ENCODE measurements at regions not wholly inside any gene's neighbourhood (a gene's known extent, or its start where the extent isn't known, plus 50 kb on each side); places are given as distances from the start of the nearest gene placed in this dataset.

DNA sequence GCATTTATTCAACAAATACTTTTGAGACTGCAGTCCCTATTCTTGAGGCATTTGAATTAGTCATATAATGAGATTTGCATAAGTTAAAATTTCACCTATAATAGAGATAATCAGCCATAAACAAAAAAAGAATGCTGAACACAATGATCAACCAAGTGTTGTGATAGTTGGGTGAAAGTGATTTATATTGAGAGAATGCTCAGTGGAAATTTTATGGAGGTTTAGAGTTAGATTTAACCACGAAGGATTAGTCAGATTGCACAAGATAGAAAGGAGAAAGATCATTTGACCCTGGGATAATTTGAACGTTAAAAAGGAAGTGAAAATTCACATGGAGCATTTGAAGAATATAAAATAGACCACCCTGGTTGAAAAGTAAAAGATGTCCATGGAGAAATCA lies 356.2 kb downstream of the NPR3 start:
- H3K36me3 Mint-ChIP-seq: no peaks in the 10 kb centered on the region
- ChIA-PET POLR2A (no interaction called here), CTCF (no interaction called here)
- H3K9me3 Mint-ChIP-seq: no peaks in the 10 kb centered on the region
- H3K27ac Mint-ChIP-seq: no peak overlapping the region
- no peaks in the 10 kb centered on the region for H3K4me1 Mint-ChIP-seq (ENCODE audit: low read depth)
- no peaks in the 10 kb centered on the region for H3K27me3 Mint-ChIP-seq
- no peak overlapping the region for H3K4me3 Mint-ChIP-seq
- intact Hi-C loops (cut with micrococcal nuclease): no loop called here
- no peak for DNase-seq

DNA sequence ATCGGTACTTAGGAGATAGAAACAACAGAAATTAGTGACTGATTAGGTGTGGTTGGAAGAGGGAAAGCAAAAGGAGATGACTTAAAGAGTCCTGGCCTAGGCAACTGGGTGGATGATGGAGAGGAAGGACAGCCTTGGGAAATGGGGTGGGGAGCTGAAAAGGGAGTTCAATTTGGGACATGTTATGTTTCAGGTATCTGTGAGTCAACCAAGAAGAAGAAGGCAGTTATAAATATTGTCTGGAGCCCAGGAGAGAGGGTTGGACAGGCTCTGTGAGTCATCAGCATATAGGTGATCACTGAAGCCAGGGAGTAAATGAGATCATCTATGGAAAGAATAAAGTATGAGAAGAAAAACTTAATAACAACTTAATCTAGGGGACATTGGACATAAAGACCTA lies 357.7 kb downstream of the NPR3 start:
- Mint-ChIP-seq H3K36me3 (no peaks in the 10 kb centered on the region), H3K27me3 (no peaks in the 10 kb centered on the region), H3K9me3 (no peaks in the 10 kb centered on the region), H3K27ac (no peak overlapping the region), H3K4me1 (ENCODE audit: low read depth) (no peaks in the 10 kb centered on the region), H3K4me3 (no peak overlapping the region)
- no peak for DNase-seq
- intact Hi-C loops (cut with micrococcal nuclease): no loop called here
- CTCF ChIA-PET: no interaction called here
- POLR2A ChIA-PET: no interaction called here

GRCh38 chr5:33072296-33072695 lies 361.2 kb downstream of the NPR3 start:
- POLR2A ChIA-PET: no interaction called here
- H3K27ac Mint-ChIP-seq: no peak overlapping the region
- H3K4me1 Mint-ChIP-seq (ENCODE audit: low read depth): no peaks in the 10 kb centered on the region
- no peaks in the 10 kb centered on the region for H3K36me3 Mint-ChIP-seq
- intact Hi-C loops (cut with micrococcal nuclease): no loop called here
- no peaks in the 10 kb centered on the region for H3K9me3 Mint-ChIP-seq
- CTCF ChIA-PET: no interaction called here
- no peaks in the 10 kb centered on the region for H3K27me3 Mint-ChIP-seq
- H3K4me3 Mint-ChIP-seq: no peak overlapping the region
- DNase-seq: no peak

GRCh38 chr5:33072726-33073125 lies 361.6 kb downstream of the NPR3 start:
- DNase-seq: no peak
- intact Hi-C loops (cut with micrococcal nuclease): no loop called here
- H3K4me3 Mint-ChIP-seq: no peak overlapping the region
- no peaks in the 10 kb centered on the region for H3K4me1 Mint-ChIP-seq (ENCODE audit: low read depth)
- no peaks in the 10 kb centered on the region for H3K36me3 Mint-ChIP-seq
- H3K9me3 Mint-ChIP-seq: no peaks in the 10 kb centered on the region
- H3K27me3 Mint-ChIP-seq: no peaks in the 10 kb centered on the region
- no peak overlapping the region for H3K27ac Mint-ChIP-seq
- ChIA-PET POLR2A (no interaction called here), CTCF (no interaction called here)

DNA sequence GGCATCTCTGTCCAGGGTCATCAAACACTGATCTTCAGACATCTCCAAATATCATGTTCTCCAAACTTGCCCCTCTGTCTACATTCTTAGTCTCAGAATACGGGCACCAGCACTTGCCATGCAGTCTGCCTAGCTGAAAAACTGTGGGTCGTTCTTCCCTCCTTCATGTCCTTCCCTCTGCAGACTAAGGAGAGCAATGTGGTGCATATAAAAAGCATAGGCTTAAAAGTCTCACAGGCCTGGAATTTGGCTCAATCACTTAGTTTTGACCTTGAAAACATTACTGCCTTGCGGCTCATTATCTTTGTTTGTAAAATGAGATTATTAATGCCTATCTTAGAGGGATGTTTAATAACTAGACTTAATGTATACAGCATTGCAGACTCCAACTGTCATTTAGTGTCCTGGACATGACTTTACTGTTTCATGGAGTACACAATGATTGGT lies 362.8 kb downstream of the NPR3 start:
- H3K4me1 Mint-ChIP-seq (ENCODE audit: low read depth): no peaks in the 10 kb centered on the region
- intact Hi-C loops (cut with micrococcal nuclease): no loop called here
- POLR2A ChIA-PET: no interaction called here

DNA sequence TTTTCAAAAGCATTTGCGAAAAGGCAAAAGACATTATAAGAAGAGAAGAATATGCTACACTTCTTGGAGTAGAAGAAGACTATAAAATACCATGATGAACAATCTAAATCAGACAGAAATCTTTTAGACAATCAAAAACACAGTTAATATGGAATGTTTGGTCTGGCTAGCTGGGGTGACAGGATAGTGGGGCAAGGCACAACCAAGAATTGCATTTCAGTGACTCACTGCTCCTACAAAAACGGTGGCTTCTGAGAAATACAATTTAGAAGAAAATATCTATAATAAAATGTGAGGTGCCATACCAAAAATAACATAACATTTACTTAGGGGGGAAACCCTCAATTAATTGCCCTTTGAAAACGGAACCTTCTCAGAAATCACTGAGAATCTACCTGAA lies 363.4 kb downstream of the NPR3 start:
- Mint-ChIP-seq H3K4me1 (ENCODE audit: low read depth) (no peaks in the 10 kb centered on the region), H3K9me3 (no peaks in the 10 kb centered on the region), H3K27me3 (no peaks in the 10 kb centered on the region), H3K27ac (no peak overlapping the region), H3K36me3 (no peaks in the 10 kb centered on the region), H3K4me3 (no peak overlapping the region)
- ChIA-PET POLR2A (no interaction called here), CTCF (no interaction called here)
- no peak for DNase-seq
- intact Hi-C loops (cut with micrococcal nuclease): no loop called here

More for the DNA sequence above, 362.8 kb downstream of the NPR3 start:
- Mint-ChIP-seq H3K27ac (no peak overlapping the region), H3K9me3 (no peaks in the 10 kb centered on the region), H3K36me3 (no peaks in the 10 kb centered on the region), H3K4me3 (no peak overlapping the region), H3K27me3 (no peaks in the 10 kb centered on the region)
- CTCF ChIA-PET: no interaction called here
- DNase-seq: no peak

GRCh38 chr5:33075731-33076130 lies 364.6 kb downstream of the NPR3 start:
- CTCF ChIA-PET: no interaction called here
- POLR2A ChIA-PET: no interaction called here
- no peaks in the 10 kb centered on the region for H3K36me3 Mint-ChIP-seq
- H3K9me3 Mint-ChIP-seq: no peaks in the 10 kb centered on the region
- intact Hi-C loops (cut with micrococcal nuclease): no loop called here
- no peak for DNase-seq
- no peak overlapping the region for H3K27ac Mint-ChIP-seq
- H3K4me3 Mint-ChIP-seq: no peak overlapping the region
- H3K27me3 Mint-ChIP-seq: no peaks in the 10 kb centered on the region
- no peaks in the 10 kb centered on the region for H3K4me1 Mint-ChIP-seq (ENCODE audit: low read depth)

- peaks cover 3% of the 10 kb centered on the region for H3K9me3 Mint-ChIP-seq
- no peak overlapping the region for H3K4me3 Mint-ChIP-seq
- no peaks in the 10 kb centered on the region for H3K27me3 Mint-ChIP-seq
- intact Hi-C loops (cut with micrococcal nuclease): no loop called here
- no peak overlapping the region for H3K27ac Mint-ChIP-seq
- no peaks in the 10 kb centered on the region for H3K36me3 Mint-ChIP-seq
- DNase-seq: no peak
- POLR2A ChIA-PET: no interaction called here
- H3K4me1 Mint-ChIP-seq (ENCODE audit: low read depth): no peaks in the 10 kb centered on the region
- CTCF ChIA-PET: no interaction called here
Observed at GRCh38 chr5:33079548-33079947, 361.2 kb upstream of the TARS1 start.

- ChIA-PET POLR2A (no interaction called here), CTCF (no interaction called here)
- Mint-ChIP-seq H3K4me3 (no peak overlapping the region), H3K36me3 (no peaks in the 10 kb centered on the region), H3K4me1 (ENCODE audit: low read depth) (no peaks in the 10 kb centered on the region), H3K27me3 (no peaks in the 10 kb centered on the region), H3K9me3 (peaks cover 4% of the 10 kb centered on the region), H3K27ac (no peak overlapping the region)
- DNase-seq: no peak
- intact Hi-C loops (cut with micrococcal nuclease): no loop called here
Observed at GRCh38 chr5:33080287-33080686, 360.5 kb upstream of the TARS1 start.

- no peak overlapping the region for H3K27ac Mint-ChIP-seq
- H3K27me3 Mint-ChIP-seq: no peaks in the 10 kb centered on the region
- peaks cover 7% of the 10 kb centered on the region for H3K9me3 Mint-ChIP-seq
- H3K4me1 Mint-ChIP-seq (ENCODE audit: low read depth): no peaks in the 10 kb centered on the region
- intact Hi-C loops (cut with micrococcal nuclease): no loop called here
- DNase-seq: no peak
- no peaks in the 10 kb centered on the region for H3K36me3 Mint-ChIP-seq
- ChIA-PET CTCF (no interaction called here), POLR2A (no interaction called here)
- H3K4me3 Mint-ChIP-seq: no peak overlapping the region
Observed at GRCh38 chr5:33088176-33088575, 352.6 kb upstream of the TARS1 start.

- Mint-ChIP-seq H3K4me1 (ENCODE audit: low read depth) (no peaks in the 10 kb centered on the region), H3K27ac (no peak overlapping the region), H3K4me3 (no peak overlapping the region), H3K27me3 (no peaks in the 10 kb centered on the region), H3K9me3 (peaks cover 4% of the 10 kb centered on the region), H3K36me3 (no peaks in the 10 kb centered on the region)
- intact Hi-C loops (cut with micrococcal nuclease): no loop called here
- DNase-seq: no peak
- POLR2A ChIA-PET: no interaction called here
- CTCF ChIA-PET: no interaction called here
Observed at GRCh38 chr5:33091571-33092363, 349.0 kb upstream of the TARS1 start.

- intact Hi-C loops (cut with micrococcal nuclease): no loop called here
- Mint-ChIP-seq H3K4me1 (ENCODE audit: low read depth) (no peaks in the 10 kb centered on the region), H3K9me3 (peaks cover 3% of the 10 kb centered on the region), H3K36me3 (no peaks in the 10 kb centered on the region), H3K27me3 (no peaks in the 10 kb centered on the region), H3K4me3 (no peak overlapping the region), H3K27ac (no peak overlapping the region)
- DNase-seq: no peak
- CTCF ChIA-PET: no interaction called here
- POLR2A ChIA-PET: no interaction called here
Observed at GRCh38 chr5:33092719-33093118, 348.0 kb upstream of the TARS1 start.

- no peak for DNase-seq
- ChIA-PET POLR2A (no interaction called here), CTCF (no interaction called here)
- Mint-ChIP-seq H3K4me1 (ENCODE audit: low read depth) (no peaks in the 10 kb centered on the region), H3K27ac (no peak overlapping the region), H3K9me3 (peaks cover 30% of the 10 kb centered on the region), H3K27me3 (no peaks in the 10 kb centered on the region), H3K4me3 (no peak overlapping the region), H3K36me3 (no peaks in the 10 kb centered on the region)
- intact Hi-C loops (cut with micrococcal nuclease): no loop called here
Observed at GRCh38 chr5:33102551-33102950, 338.2 kb upstream of the TARS1 start.

All from activated CD4-positive, alpha-beta memory T cell treated with anti-CD3 and anti-CD28 coated beads for 36 hours (primary cell).